Vagina (tissue), 2 donors: ENCODE measurements at regions not wholly inside any gene's neighbourhood (a gene's known extent, or its start where the extent isn't known, plus 50 kb on each side); places are given as distances from the start of the nearest gene placed in this dataset.

Source experiments
- POLR2AphosphoS5 ChIP-seq, 2 donors: sonication (generic); formaldehyde crosslinking; IDR thresholded peaks; one replicate each; pipeline ENCODE4 v1.9.0; 2017; ENCODE audit warnings: antibody characterized with exemption in 2 of 2, mild to moderate bottlenecking in 2 of 2, low read depth in 1 of 2; ENCODE audit not compliant: insufficient read depth in 1 of 2
- TF ChIP-seq, protein P1 (sequence below), 3 experiments: fragments of 450-650 bp in 2 of 3; fragments of 200-600 bp in 1 of 3; sonication (generic) in 1 of 3; IDR thresholded peaks; one replicate each; pipeline ENCODE4 v1.5.1; 2017 to 2019; ENCODE audit warnings: antibody characterized with exemption in 3 of 3, mild to moderate bottlenecking in 2 of 3, moderate library complexity in 2 of 3

- TF ChIP-seq, protein P1, sequence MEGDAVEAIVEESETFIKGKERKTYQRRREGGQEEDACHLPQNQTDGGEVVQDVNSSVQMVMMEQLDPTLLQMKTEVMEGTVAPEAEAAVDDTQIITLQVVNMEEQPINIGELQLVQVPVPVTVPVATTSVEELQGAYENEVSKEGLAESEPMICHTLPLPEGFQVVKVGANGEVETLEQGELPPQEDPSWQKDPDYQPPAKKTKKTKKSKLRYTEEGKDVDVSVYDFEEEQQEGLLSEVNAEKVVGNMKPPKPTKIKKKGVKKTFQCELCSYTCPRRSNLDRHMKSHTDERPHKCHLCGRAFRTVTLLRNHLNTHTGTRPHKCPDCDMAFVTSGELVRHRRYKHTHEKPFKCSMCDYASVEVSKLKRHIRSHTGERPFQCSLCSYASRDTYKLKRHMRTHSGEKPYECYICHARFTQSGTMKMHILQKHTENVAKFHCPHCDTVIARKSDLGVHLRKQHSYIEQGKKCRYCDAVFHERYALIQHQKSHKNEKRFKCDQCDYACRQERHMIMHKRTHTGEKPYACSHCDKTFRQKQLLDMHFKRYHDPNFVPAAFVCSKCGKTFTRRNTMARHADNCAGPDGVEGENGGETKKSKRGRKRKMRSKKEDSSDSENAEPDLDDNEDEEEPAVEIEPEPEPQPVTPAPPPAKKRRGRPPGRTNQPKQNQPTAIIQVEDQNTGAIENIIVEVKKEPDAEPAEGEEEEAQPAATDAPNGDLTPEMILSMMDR (IDR thresholded peaks at IDR 0.05): no peak
- no peak for TF ChIP-seq POLR2AphosphoS5 (IDR thresholded peaks at IDR 0.05; ENCODE audit: insufficient read depth in 1 of 2, low read depth in 1 of 2)
Observed at GRCh38 chr5:125152044-125152443, 405.6 kb upstream of the ZNF608 start.
